Peyer's patch (tissue), 4 donors: ENCODE measurements at regions not wholly inside any gene's neighbourhood (a gene's known extent, or its start where the extent isn't known, plus 50 kb on each side); places are given as distances from the start of the nearest gene placed in this dataset.

ENCODE experiments used
- CTCF ChIP-seq, 6 experiments: fragments of 450-650 bp in 4 of 6; fragments of 200-600 bp in 2 of 6; sonication (generic) in 1 of 6; IDR thresholded peaks; one replicate each; pipeline ENCODE4 v1.5.1; 2017 to 2019; ENCODE audit warnings: antibody characterized with exemption in 6 of 6, mild to moderate bottlenecking in 3 of 6, moderate library complexity in 1 of 6
- POLR2A ChIP-seq, 2 donors: fragments of 450-650 bp; IDR thresholded peaks; one replicate each; pipeline ENCODE4 v1.5.1; 2017; ENCODE audit warnings: antibody characterized with exemption in 2 of 2, mild to moderate bottlenecking in 2 of 2, moderate library complexity in 2 of 2

DNA sequence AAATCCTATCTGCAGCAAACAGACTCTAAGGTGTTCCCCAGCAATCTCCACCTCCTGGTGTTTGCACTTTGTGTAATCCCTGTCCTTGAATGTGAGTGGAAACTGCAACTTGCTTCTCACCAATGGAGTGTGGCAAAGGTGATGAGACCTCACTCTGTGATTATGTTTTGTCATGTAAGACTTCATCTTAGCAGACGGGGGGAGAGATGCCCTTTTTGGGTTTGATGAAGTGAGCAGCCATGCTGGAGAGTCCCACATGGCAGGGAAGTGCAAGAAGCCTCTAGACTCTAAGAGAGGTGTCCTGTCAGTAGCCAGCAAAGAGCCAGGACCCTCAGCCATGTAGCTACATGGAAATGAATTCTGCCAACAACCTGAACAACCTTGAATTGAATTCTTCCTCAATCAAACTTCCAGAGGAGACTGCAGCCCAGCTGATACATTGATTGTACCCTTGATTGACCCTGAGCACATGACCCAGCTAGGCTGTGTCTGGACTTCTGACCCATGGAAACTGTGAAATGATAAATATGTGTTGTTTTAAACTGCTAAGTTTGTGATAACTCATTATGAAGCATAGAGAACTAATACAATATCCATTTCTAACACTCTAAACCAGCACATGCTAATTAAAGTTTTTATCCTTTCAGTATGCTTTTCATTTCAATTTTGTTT is 71.4 kb upstream of the RASGRF1 start:
- TF ChIP-seq CTCF (IDR thresholded peaks at IDR 0.05) (no peak), POLR2A (IDR thresholded peaks at IDR 0.05) (no peak)
